ENCODE measurements at regions not wholly inside any gene's neighbourhood (a gene's known extent, or its start where the extent isn't known, plus 50 kb on each side); places are given as distances from the start of the nearest gene placed in this dataset.

DNA sequence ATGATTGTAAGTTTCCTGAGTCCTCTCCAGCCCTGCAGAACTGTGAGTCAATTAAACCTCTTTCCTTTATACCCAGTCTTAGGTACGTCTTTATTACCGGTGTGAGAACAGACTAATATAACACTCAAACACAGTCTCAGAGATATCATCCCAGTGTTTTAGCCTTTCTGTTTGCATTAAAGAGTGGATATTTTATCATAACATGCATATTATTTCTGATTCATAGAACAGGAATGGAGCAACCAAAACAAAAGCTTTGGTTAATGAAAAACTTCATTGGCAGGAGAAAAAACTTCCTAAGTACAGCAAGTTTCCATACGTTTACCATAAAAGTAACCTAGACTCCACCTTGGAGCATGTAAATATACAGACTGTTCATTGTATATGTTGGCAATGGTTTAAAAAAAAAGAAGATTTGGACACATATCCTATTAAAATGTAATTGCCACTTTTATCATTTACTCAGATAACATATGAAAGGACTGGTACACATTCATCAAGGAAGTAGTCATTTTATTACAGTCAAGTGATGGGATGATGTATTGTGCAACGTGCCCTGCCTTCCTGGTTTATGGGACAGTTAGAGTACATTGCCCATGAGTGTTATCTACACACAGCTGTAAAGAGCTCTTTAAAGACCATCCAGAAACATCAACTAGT is 144.8 kb downstream of the ETS2 start:
- DNase-seq: no peak

DNA sequence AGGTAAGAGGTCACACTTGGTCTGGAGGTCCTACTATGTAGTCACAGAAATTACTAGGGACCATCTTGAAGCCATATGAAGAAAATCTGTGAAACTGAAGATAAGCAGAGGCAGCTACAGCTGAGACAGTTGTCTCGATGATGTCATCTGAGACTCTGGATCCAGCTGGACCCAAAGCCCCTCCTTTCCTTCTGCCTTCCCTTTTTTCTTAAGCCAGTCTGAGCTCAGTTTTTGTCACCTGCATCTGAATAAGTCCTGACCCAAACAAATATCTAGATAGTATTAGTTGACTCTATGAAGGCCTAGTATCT is 143.3 kb downstream of the ETS2 start:
- no peak for DNase-seq

DNA sequence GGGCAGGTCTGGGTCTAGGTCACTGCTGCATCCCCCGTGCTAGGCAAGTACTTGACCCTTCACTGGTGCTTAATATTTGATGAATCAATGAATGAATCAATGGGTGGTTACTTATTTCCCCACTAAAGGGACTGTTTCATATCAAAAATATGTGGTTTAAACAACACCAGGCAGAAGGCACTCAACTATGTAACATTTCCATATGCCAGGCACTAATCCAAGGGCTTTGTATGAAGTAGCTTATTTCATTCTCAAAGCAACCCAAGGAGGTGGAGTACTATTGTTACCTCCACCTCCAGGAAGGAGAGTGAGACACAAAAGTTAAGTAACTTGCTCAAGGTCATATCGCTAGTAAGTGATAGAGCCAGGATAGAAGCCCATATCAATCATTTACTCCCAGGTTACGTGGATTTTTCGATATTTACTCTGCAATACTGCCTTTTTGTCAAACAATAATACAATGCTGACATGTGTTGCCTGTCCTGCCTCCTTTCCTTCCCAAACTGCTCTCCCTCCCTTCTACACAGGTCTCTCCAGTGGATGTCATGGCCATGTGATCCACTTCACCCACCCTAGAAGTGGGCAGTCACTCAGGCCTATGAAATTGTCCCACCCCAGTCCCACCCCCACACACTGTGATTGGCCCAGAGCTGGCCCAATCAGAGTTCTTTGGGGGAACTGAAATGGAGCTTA is 142.8 kb downstream of the ETS2 start:
- DNase-seq: no peak

DNA sequence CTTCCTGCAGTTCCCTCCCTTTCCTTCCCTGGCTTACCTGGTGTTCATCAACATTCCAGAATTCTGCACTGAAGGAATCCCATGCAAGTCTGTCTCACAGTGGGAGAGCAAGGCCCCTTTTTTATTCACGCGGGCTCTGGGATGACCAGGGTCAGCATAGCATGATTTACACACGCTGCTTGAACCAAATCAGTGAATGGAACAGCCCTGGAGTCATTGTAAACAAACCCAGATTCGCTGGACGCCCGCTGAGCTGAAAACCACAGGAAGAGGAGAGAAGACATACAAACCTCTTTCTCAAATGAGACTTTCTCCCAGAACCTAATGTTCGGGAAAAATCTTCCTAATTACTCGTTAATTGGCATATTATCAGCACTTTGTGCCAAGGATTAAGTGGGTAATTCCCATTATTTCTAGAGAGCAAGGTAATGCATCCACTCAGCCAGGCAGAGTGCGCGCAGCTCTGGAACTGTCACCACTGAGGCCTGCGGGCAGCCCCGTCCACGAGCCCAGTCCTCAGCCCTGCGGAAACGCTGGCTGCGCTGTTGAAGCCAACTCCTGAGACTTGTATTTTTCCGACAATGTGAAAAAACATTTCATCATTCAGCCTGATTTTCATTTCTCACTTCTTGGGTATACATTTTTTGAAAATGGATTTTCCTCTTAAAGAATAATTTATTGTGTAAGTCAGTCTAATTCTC is 140.0 kb downstream of the ETS2 start:
- DNase-seq: no peak

DNA sequence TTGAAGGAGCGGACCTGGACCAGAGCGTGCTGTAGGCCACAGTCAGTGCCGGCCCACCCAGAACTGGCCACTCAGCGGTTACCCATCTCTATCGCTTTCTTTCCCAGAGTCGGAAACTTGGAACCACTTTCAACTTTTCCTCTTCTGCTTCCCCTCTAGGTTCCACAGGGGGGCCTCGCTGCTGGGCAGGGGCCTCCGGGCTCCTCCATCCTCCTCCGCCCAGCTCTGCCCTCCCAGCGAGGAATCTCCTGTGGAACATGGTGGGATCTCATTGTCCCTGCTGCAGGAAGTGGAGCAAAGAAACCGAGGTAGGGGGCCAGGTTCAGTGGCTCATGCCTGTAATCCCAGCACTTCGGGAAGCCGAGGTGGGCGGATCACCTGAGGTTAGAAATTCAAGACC is 139.2 kb downstream of the ETS2 start:
- DNase-seq: no peak

GRCh38 chr21:38944402-38944801 is 138.7 kb downstream of the ETS2 start:
- DNase-seq: no peak

- DNase-seq: no peak
Observed at GRCh38 chr21:38942748-38943211, 137.1 kb downstream of the ETS2 start.

DNA sequence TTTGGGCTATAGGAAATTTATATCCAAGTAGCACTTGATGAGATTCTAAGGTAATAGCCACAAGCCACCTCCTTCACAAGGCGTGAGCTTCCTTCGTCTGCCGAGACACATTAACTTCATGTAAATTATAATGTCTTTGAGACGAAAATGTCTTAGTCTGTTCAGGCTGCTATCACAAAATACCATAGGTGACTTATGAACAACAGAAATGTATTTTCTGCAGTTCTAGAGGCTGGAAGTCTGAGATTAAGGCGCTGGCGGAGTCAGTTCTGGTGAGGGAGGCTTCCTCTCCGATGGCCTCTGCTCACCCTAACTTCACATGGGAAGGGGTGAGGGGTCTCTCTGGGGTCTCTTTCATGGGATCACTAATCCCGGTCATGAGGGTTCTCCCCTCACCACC is 133.0 kb downstream of the ETS2 start:
- no peak for DNase-seq

GRCh38 chr21:38938343-38938742 is 132.6 kb downstream of the ETS2 start:
- no peak for DNase-seq

DNA sequence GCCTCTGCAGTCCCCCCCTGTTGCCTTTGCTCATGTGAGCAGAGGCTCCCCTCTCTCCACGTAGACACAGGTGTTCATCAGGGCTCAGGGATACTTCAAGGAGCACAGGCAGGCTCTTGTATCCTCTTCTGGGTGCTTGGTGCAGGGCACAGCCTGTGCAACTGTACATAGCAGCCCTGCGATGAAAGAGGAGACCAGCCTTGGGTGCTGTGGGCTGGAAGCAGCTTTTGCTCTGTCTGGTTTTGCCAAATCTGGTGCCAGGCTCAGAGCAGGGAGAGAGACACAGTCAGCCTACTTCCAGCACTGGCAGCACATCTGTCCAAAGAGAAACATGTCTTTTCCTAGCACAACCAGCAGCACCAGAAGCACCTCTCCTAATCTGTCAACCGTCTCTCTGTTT is 132.1 kb downstream of the ETS2 start:
- DNase-seq: no peak

GRCh38 chr21:38937286-38937790 is 131.6 kb downstream of the ETS2 start:
- DNase-seq: no peak

GRCh38 chr21:38936240-38936639 is 130.5 kb downstream of the ETS2 start:
- DNase-seq: no peak

GRCh38 chr21:38933731-38934130 is 128.0 kb downstream of the ETS2 start:
- no peak for DNase-seq

GRCh38 chr21:38931291-38931690 is 125.6 kb downstream of the ETS2 start:
- DNase-seq: no peak

- DNase-seq: no peak
Observed at GRCh38 chr21:38930853-38931252, 125.1 kb downstream of the ETS2 start.

GRCh38 chr21:38930066-38930465 is 124.3 kb downstream of the ETS2 start:
- DNase-seq: no peak

GRCh38 chr21:38929652-38930051 is 123.9 kb downstream of the ETS2 start:
- no peak for DNase-seq

DNA sequence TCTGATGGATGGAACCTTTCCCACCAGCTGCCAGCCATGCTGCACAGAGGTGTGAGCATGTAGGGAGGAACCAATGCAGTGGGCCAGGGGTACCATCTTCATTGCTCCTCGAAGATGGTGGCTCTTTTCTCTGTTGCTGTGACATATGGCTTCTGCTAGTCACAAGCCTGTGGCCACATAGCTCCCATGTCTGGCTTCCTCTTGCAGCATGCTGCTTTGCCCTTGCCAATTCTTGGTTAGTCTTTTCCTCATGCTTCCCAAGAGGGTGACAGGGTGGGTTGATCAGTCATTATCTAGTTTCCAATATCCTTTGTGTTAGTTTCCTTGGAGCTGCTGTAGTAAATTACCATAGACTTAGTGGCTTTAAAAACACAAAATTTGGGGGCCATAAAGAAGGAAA is 123.4 kb downstream of the ETS2 start:
- DNase-seq: no peak

- DNase-seq: no peak
Observed at GRCh38 chr21:38927776-38928175, 122.0 kb downstream of the ETS2 start.

DNA sequence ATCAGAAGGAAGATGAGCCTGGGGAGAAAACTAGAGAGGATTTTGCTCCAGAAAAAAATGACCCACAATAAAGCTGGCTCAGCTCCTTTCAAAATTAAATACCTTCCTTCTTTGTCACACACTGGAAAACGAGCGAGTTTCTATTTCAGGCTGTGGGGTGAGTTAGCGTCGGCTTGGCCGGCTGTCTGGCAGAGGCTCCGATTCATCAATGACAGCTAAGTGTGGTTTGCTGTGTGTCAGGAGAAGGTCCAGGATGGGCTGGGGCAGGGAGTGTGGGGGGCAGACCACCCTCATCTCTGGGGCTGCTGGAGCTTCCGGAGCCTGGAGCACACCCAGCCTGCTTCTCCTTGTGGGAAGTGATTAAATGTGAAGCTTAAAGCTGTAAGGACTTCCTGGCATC is 120.2 kb downstream of the ETS2 start:
- DNase-seq: no peak

DNA sequence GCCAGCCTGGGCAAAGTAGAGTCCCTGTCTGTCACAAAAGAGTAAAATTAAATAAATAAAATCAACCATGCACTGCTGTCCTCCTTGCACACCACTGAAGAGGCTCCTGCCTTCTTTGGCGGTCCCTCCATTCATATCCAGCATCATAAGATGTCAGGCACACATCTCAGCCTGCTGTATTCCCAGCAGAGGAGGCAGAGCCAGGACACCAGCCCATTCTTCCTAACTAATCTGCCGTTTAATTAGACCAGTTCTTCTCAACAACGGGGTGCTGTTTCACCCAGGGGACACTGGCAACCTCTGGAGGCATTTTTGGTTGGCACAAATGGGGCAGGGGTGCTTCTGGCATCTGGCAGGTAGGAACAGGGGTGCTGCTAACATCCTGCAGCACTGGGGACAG is 119.7 kb downstream of the ETS2 start:
- no peak for DNase-seq

GRCh38 chr21:38924954-38925353 is 119.2 kb downstream of the ETS2 start:
- DNase-seq: no peak

DNA sequence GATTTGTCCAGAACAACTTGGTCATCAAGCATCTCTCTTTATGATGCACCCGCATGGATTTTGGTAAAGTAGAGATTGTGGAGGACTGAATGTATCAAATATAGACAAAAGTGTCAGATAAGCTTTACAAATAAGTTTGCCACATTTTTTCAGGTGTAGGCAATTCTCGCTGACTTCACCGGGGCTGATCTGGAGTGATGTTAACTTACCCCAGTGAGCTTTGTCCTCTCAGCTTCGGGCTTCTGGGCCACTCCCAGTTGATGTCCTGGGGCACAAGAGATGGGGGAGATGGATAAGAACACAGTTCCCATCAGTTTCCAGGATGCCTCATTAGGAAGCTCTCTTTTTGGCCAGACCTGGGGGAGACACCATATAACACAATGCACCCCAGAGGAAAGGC is 117.7 kb downstream of the ETS2 start:
- no peak for DNase-seq

Data from activated T-cell treated with anti-CD3 and anti-CD28 coated beads for 4 hours (primary cell).